ENCODE measurements at regions not wholly inside any gene's neighbourhood (a gene's known extent, or its start where the extent isn't known, plus 50 kb on each side); places are given as distances from the start of the nearest gene placed in this dataset.

GRCh38 chr10:111820471-111820870 is 363.1 kb downstream of the GPAM start:
- CTCF ChIA-PET: interaction anchor here (0.6 kb wide), 1 partner anchor 890 kb away, joined by 4 read pairs; no protein-coding TSS in a partner anchor

GRCh38 chr10:111821871-111822270 is 361.7 kb downstream of the GPAM start:
- H3K4me1 Mint-ChIP-seq (ENCODE audit: low read depth): no peaks in the 10 kb centered on the region
- DNase-seq: no peak
- H3K27me3 Mint-ChIP-seq (ENCODE audit: low read depth): no peaks in the 10 kb centered on the region
- H3K36me3 Mint-ChIP-seq (ENCODE audit: low read depth): no peaks in the 10 kb centered on the region
- H3K27ac Mint-ChIP-seq: no peak overlapping the region
- H3K9me3 Mint-ChIP-seq: no peaks in the 10 kb centered on the region
- H3K4me3 Mint-ChIP-seq: no peak overlapping the region
- intact Hi-C loops (cut with micrococcal nuclease): no loop called here
- CTCF ChIA-PET: no interaction called here

More at GRCh38 chr10:111820471-111820870, 363.1 kb downstream of the GPAM start:
- DNase-seq: no peak
- H3K9me3 Mint-ChIP-seq: no peaks in the 10 kb centered on the region
- no peak overlapping the region for H3K4me3 Mint-ChIP-seq
- H3K27me3 Mint-ChIP-seq (ENCODE audit: low read depth): no peaks in the 10 kb centered on the region
- H3K36me3 Mint-ChIP-seq (ENCODE audit: low read depth): no peaks in the 10 kb centered on the region
- H3K4me1 Mint-ChIP-seq (ENCODE audit: low read depth): no peaks in the 10 kb centered on the region
- no peak overlapping the region for H3K27ac Mint-ChIP-seq
- intact Hi-C loops (cut with micrococcal nuclease): no loop called here

- Mint-ChIP-seq H3K27ac (no peak overlapping the region), H3K9me3 (no peaks in the 10 kb centered on the region), H3K4me3 (no peak overlapping the region), H3K36me3 (ENCODE audit: low read depth) (no peaks in the 10 kb centered on the region), H3K27me3 (ENCODE audit: low read depth) (no peaks in the 10 kb centered on the region), H3K4me1 (ENCODE audit: low read depth) (no peaks in the 10 kb centered on the region)
- no peak for DNase-seq
- CTCF ChIA-PET: no interaction called here
- intact Hi-C loops (cut with micrococcal nuclease): no loop called here
These were observed 360.9 kb downstream of the GPAM start for GRCh38 chr10:111822661-111823060.

GRCh38 chr10:111824128-111824527 is 359.4 kb downstream of the GPAM start:
- H3K27me3 Mint-ChIP-seq (ENCODE audit: low read depth): no peaks in the 10 kb centered on the region
- CTCF ChIA-PET: no interaction called here

GRCh38 chr10:111830359-111830758 is 353.2 kb downstream of the GPAM start:
- Mint-ChIP-seq H3K27ac (no peak overlapping the region), H3K36me3 (ENCODE audit: low read depth) (no peaks in the 10 kb centered on the region), H3K9me3 (no peaks in the 10 kb centered on the region), H3K27me3 (ENCODE audit: low read depth) (no peaks in the 10 kb centered on the region), H3K4me1 (ENCODE audit: low read depth) (no peaks in the 10 kb centered on the region), H3K4me3 (no peak overlapping the region)
- DNase-seq: no peak
- CTCF ChIA-PET: no interaction called here
- intact Hi-C loops (cut with micrococcal nuclease): no loop called here

More at GRCh38 chr10:111824128-111824527, 359.4 kb downstream of the GPAM start:
- H3K36me3 Mint-ChIP-seq (ENCODE audit: low read depth): no peaks in the 10 kb centered on the region
- DNase-seq: no peak
- no peaks in the 10 kb centered on the region for H3K4me1 Mint-ChIP-seq (ENCODE audit: low read depth)
- H3K4me3 Mint-ChIP-seq: no peak overlapping the region
- no peak overlapping the region for H3K27ac Mint-ChIP-seq
- intact Hi-C loops (cut with micrococcal nuclease): no loop called here
- H3K9me3 Mint-ChIP-seq: no peaks in the 10 kb centered on the region

- Mint-ChIP-seq H3K27ac (no peak overlapping the region), H3K27me3 (ENCODE audit: low read depth) (no peaks in the 10 kb centered on the region), H3K9me3 (no peaks in the 10 kb centered on the region), H3K4me1 (ENCODE audit: low read depth) (no peaks in the 10 kb centered on the region), H3K36me3 (ENCODE audit: low read depth) (no peaks in the 10 kb centered on the region), H3K4me3 (no peak overlapping the region)
- CTCF ChIA-PET: no interaction called here
- intact Hi-C loops (cut with micrococcal nuclease): no loop called here
- no peak for DNase-seq
These were observed 352.5 kb downstream of the GPAM start for GRCh38 chr10:111831058-111831457.

- Mint-ChIP-seq H3K9me3 (no peaks in the 10 kb centered on the region), H3K27ac (no peak overlapping the region), H3K27me3 (ENCODE audit: low read depth) (no peaks in the 10 kb centered on the region), H3K36me3 (ENCODE audit: low read depth) (no peaks in the 10 kb centered on the region), H3K4me1 (ENCODE audit: low read depth) (no peaks in the 10 kb centered on the region), H3K4me3 (no peak overlapping the region)
- CTCF ChIA-PET: no interaction called here
- no peak for DNase-seq
- intact Hi-C loops (cut with micrococcal nuclease): no loop called here
These were observed 350.3 kb downstream of the GPAM start for GRCh38 chr10:111833251-111833650.

GRCh38 chr10:111835574-111835973 is 348.0 kb downstream of the GPAM start:
- no peaks in the 10 kb centered on the region for H3K27me3 Mint-ChIP-seq (ENCODE audit: low read depth)
- no peak overlapping the region for H3K4me3 Mint-ChIP-seq
- no peaks in the 10 kb centered on the region for H3K4me1 Mint-ChIP-seq (ENCODE audit: low read depth)
- CTCF ChIA-PET: no interaction called here
- H3K27ac Mint-ChIP-seq: no peak overlapping the region
- H3K9me3 Mint-ChIP-seq: no peaks in the 10 kb centered on the region
- no peaks in the 10 kb centered on the region for H3K36me3 Mint-ChIP-seq (ENCODE audit: low read depth)
- DNase-seq: no peak
- intact Hi-C loops (cut with micrococcal nuclease): no loop called here

GRCh38 chr10:111836064-111836463 is 347.5 kb downstream of the GPAM start:
- intact Hi-C loops (cut with micrococcal nuclease): no loop called here
- H3K4me1 Mint-ChIP-seq (ENCODE audit: low read depth): no peaks in the 10 kb centered on the region
- no peak overlapping the region for H3K27ac Mint-ChIP-seq
- CTCF ChIA-PET: no interaction called here
- no peaks in the 10 kb centered on the region for H3K9me3 Mint-ChIP-seq
- H3K4me3 Mint-ChIP-seq: no peak overlapping the region
- no peak for DNase-seq
- no peaks in the 10 kb centered on the region for H3K36me3 Mint-ChIP-seq (ENCODE audit: low read depth)
- no peaks in the 10 kb centered on the region for H3K27me3 Mint-ChIP-seq (ENCODE audit: low read depth)

GRCh38 chr10:111836571-111836970 is 347.0 kb downstream of the GPAM start:
- H3K36me3 Mint-ChIP-seq (ENCODE audit: low read depth): no peaks in the 10 kb centered on the region
- CTCF ChIA-PET: no interaction called here
- H3K4me3 Mint-ChIP-seq: no peak overlapping the region
- H3K9me3 Mint-ChIP-seq: no peaks in the 10 kb centered on the region
- H3K27me3 Mint-ChIP-seq (ENCODE audit: low read depth): no peaks in the 10 kb centered on the region
- no peak for DNase-seq
- intact Hi-C loops (cut with micrococcal nuclease): no loop called here
- H3K27ac Mint-ChIP-seq: no peak overlapping the region
- H3K4me1 Mint-ChIP-seq (ENCODE audit: low read depth): no peaks in the 10 kb centered on the region

- Mint-ChIP-seq H3K27me3 (ENCODE audit: low read depth) (no peaks in the 10 kb centered on the region), H3K36me3 (ENCODE audit: low read depth) (no peaks in the 10 kb centered on the region), H3K27ac (no peak overlapping the region), H3K9me3 (no peaks in the 10 kb centered on the region), H3K4me1 (ENCODE audit: low read depth) (no peaks in the 10 kb centered on the region), H3K4me3 (no peak overlapping the region)
- intact Hi-C loops (cut with micrococcal nuclease): no loop called here
- CTCF ChIA-PET: no interaction called here
- no peak for DNase-seq
These were observed 346.5 kb downstream of the GPAM start for GRCh38 chr10:111837086-111837485.

- Mint-ChIP-seq H3K9me3 (no peaks in the 10 kb centered on the region), H3K4me1 (ENCODE audit: low read depth) (no peaks in the 10 kb centered on the region), H3K4me3 (no peak overlapping the region), H3K27ac (no peak overlapping the region), H3K27me3 (ENCODE audit: low read depth) (no peaks in the 10 kb centered on the region), H3K36me3 (ENCODE audit: low read depth) (no peaks in the 10 kb centered on the region)
- CTCF ChIA-PET: no interaction called here
- DNase-seq: no peak
- intact Hi-C loops (cut with micrococcal nuclease): no loop called here
These were observed 345.6 kb downstream of the GPAM start for GRCh38 chr10:111837985-111838384.

GRCh38 chr10:111840546-111840945 is 343.0 kb downstream of the GPAM start:
- H3K36me3 Mint-ChIP-seq (ENCODE audit: low read depth): no peaks in the 10 kb centered on the region
- H3K4me1 Mint-ChIP-seq (ENCODE audit: low read depth): no peaks in the 10 kb centered on the region

GRCh38 chr10:111852801-111853200 is 330.8 kb downstream of the GPAM start:
- Mint-ChIP-seq H3K36me3 (ENCODE audit: low read depth) (no peaks in the 10 kb centered on the region), H3K27me3 (ENCODE audit: low read depth) (no peaks in the 10 kb centered on the region), H3K27ac (no peak overlapping the region), H3K4me1 (ENCODE audit: low read depth) (no peaks in the 10 kb centered on the region), H3K4me3 (no peak overlapping the region), H3K9me3 (peaks cover 3% of the 10 kb centered on the region)
- CTCF ChIA-PET: no interaction called here
- no peak for DNase-seq
- intact Hi-C loops (cut with micrococcal nuclease): no loop called here

More at GRCh38 chr10:111840546-111840945, 343.0 kb downstream of the GPAM start:
- H3K9me3 Mint-ChIP-seq: no peaks in the 10 kb centered on the region
- intact Hi-C loops (cut with micrococcal nuclease): no loop called here
- no peak overlapping the region for H3K27ac Mint-ChIP-seq
- no peak for DNase-seq
- H3K4me3 Mint-ChIP-seq: no peak overlapping the region
- CTCF ChIA-PET: no interaction called here
- H3K27me3 Mint-ChIP-seq (ENCODE audit: low read depth): peaks cover 5% of the 10 kb centered on the region

Data from activated naive CD4-positive, alpha-beta T cell treated with anti-CD3 and anti-CD28 coated beads for 36 hours (primary cell).